ENCODE measurements at regions not wholly inside any gene's neighbourhood (a gene's known extent, or its start where the extent isn't known, plus 50 kb on each side); places are given as distances from the start of the nearest gene placed in this dataset.

DNA sequence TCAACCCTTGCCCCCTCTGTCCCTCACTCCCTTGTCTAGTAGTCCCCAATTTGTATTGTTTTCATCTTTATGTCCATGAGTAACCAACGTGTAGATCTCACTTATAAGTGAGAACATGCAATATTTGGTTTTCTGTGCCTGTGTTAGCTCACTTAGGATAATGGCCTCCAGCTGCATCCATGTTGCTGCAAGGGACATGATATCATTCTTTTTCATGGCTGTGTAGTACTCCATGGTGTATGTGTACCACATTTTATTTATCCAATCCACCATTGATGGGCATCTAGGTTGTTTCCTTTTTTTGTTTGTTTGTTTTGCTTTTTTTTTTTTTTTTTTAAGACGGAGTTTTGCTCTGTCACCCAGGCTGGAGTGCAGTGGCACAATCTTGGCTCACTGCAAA, 63.0 kb upstream of the HS3ST4 start:
- H3K9me3 ChIP-seq (replicated peaks in 1 of 2; ENCODE audit: control insufficient read depth in 1 of 2, insufficient read depth in 1 of 2, low read length in 2 of 2): no peaks in the 10 kb centered on the region
- H3K27ac Mint-ChIP-seq: no peak overlapping the region
- no peak overlapping the region for H3K4me2 ChIP-seq (replicated peaks; ENCODE audit: extremely low read depth, low read length, poor library complexity, severe bottlenecking)
- no peak overlapping the region for H3K27ac ChIP-seq (ENCODE audit: low read depth in 1 of 2, low read length in 2 of 2)
- H3K9me3 Mint-ChIP-seq: peaks cover 3 to 17% (median 6%) of the 10 kb centered on the region in 7 donors
- no peak overlapping the region for H3K9ac ChIP-seq (ENCODE audit: insufficient read depth, low read length, poor library complexity, severe bottlenecking)
- H3K4me1 Mint-ChIP-seq: no peaks in the 10 kb centered on the region
- TF ChIP-seq, protein P1, sequence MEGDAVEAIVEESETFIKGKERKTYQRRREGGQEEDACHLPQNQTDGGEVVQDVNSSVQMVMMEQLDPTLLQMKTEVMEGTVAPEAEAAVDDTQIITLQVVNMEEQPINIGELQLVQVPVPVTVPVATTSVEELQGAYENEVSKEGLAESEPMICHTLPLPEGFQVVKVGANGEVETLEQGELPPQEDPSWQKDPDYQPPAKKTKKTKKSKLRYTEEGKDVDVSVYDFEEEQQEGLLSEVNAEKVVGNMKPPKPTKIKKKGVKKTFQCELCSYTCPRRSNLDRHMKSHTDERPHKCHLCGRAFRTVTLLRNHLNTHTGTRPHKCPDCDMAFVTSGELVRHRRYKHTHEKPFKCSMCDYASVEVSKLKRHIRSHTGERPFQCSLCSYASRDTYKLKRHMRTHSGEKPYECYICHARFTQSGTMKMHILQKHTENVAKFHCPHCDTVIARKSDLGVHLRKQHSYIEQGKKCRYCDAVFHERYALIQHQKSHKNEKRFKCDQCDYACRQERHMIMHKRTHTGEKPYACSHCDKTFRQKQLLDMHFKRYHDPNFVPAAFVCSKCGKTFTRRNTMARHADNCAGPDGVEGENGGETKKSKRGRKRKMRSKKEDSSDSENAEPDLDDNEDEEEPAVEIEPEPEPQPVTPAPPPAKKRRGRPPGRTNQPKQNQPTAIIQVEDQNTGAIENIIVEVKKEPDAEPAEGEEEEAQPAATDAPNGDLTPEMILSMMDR (IDR thresholded peaks at IDR 0.05): no peak
- H3K79me2 ChIP-seq (ENCODE audit: insufficient read depth, low read length): no peaks in the 10 kb centered on the region
- H3K27me3 ChIP-seq (ENCODE audit: control insufficient read depth in 2 of 2, insufficient read depth in 2 of 2, low read length in 2 of 2): no peaks in the 10 kb centered on the region
- no peak for DNase-seq
- H3K36me3 Mint-ChIP-seq: no peaks in the 10 kb centered on the region
- intact Hi-C loops (cut with micrococcal nuclease): no loop called here
- no peak overlapping the region for H3K4me3 ChIP-seq (replicated peaks in 1 of 3; ENCODE audit: low read depth in 2 of 3, low read length in 3 of 3)
- H3K4me1 ChIP-seq (ENCODE audit: control insufficient read depth in 1 of 2, insufficient read depth in 2 of 2, low read length in 2 of 2): no peaks in the 10 kb centered on the region
- H4K20me1 ChIP-seq (ENCODE audit: insufficient read depth, low read length): no peaks in the 10 kb centered on the region
- H2AFZ ChIP-seq (ENCODE audit: insufficient read depth, low read depth, low read length, poor library complexity, severe bottlenecking): no peak overlapping the region
- H3K36me3 ChIP-seq (replicated peaks in 1 of 2; ENCODE audit: control insufficient read depth in 1 of 2, insufficient read depth in 2 of 2, low read length in 2 of 2): no peaks in the 10 kb centered on the region
- no peak overlapping the region for H3K4me3 Mint-ChIP-seq
- no CpG with 5 or more reads among the region's 2 CpGs for WGBS (ENCODE audit: insufficient coverage)
- peaks cover 0 to 2% (median 0%) of the 10 kb centered on the region in 3 donors for H3K27me3 Mint-ChIP-seq (ENCODE audit: low read depth in 3 of 3)

DNA sequence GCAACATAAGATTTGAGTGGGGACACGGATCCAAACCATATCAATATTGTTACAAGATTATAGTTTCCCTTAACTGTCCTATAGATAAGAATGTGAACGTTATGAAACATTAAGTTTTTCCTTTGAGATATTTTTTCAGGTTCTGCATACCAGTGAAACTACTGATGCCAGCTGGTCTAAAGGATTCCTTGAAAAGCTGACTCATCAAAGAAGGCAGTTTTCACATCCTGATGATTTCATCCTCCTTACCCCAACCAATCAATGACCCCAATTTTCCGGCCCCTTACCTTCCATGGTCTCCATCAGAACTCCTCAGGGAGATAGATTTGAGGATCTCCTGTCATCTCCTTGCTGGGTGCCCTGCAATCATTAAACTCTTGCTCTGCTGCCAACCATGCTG, 64.1 kb upstream of the HS3ST4 start:
- no peak overlapping the region for H3K4me2 ChIP-seq (replicated peaks; ENCODE audit: extremely low read depth, low read length, poor library complexity, severe bottlenecking)
- H2AFZ ChIP-seq (ENCODE audit: insufficient read depth, low read depth, low read length, poor library complexity, severe bottlenecking): no peak overlapping the region
- H3K79me2 ChIP-seq (ENCODE audit: insufficient read depth, low read length): no peaks in the 10 kb centered on the region
- Mint-ChIP-seq H3K9me3 (peaks cover 3 to 17% (median 6%) of the 10 kb centered on the region in 7 donors), H3K27ac (no peak overlapping the region), H3K4me3 (no peak overlapping the region), H3K4me1 (no peaks in the 10 kb centered on the region), H3K36me3 (no peaks in the 10 kb centered on the region), H3K27me3 (ENCODE audit: low read depth in 3 of 3) (peaks cover 0 to 3% (median 0%) of the 10 kb centered on the region in 3 donors)
- H3K36me3 ChIP-seq (replicated peaks in 1 of 2; ENCODE audit: control insufficient read depth in 1 of 2, insufficient read depth in 2 of 2, low read length in 2 of 2): no peaks in the 10 kb centered on the region
- no peaks in the 10 kb centered on the region for H4K20me1 ChIP-seq (ENCODE audit: insufficient read depth, low read length)
- no peak for DNase-seq
- H3K27me3 ChIP-seq (ENCODE audit: control insufficient read depth in 2 of 2, insufficient read depth in 2 of 2, low read length in 2 of 2): no peaks in the 10 kb centered on the region
- intact Hi-C loops (cut with micrococcal nuclease): no loop called here
- H3K9me3 ChIP-seq (replicated peaks in 1 of 2; ENCODE audit: control insufficient read depth in 1 of 2, insufficient read depth in 1 of 2, low read length in 2 of 2): no peaks in the 10 kb centered on the region
- no peaks in the 10 kb centered on the region for H3K4me1 ChIP-seq (ENCODE audit: control insufficient read depth in 1 of 2, insufficient read depth in 2 of 2, low read length in 2 of 2)
- TF ChIP-seq, protein P1 (IDR thresholded peaks at IDR 0.05): no peak
- no peak overlapping the region for H3K27ac ChIP-seq (ENCODE audit: low read depth in 1 of 2, low read length in 2 of 2)
- no peak overlapping the region for H3K4me3 ChIP-seq (replicated peaks in 1 of 3; ENCODE audit: low read depth in 2 of 3, low read length in 3 of 3)
- WGBS (ENCODE audit: insufficient coverage): no CpG with 5 or more reads among the region's 3 CpGs
- no peak overlapping the region for H3K9ac ChIP-seq (ENCODE audit: insufficient read depth, low read length, poor library complexity, severe bottlenecking)
